Calu3 (cell line): ENCODE measurements at regions not wholly inside any gene's neighbourhood (a gene's known extent, or its start where the extent isn't known, plus 50 kb on each side); places are given as distances from the start of the nearest gene placed in this dataset.
A peak's percentile ranks its signal among the peaks of the same experiment; 100 is the strongest.
"Not testable (repeated sequence)": the region's sequence is repeated elsewhere in the genome, so short reads cannot be mapped to it uniquely, and the experiment has no call there.

Experiments used
- BruUV-seq: library from RNA; stranded (reverse); fragments of 400-500 nt; replicated peaks from 2 replicates; lab custom pipeline; 2021; lab: Mats Ljungman, UMichigan
- CTCF ChIA-PET: fragments of 300-600 bp; sonication (Branson Sonifier 250); formaldehyde crosslinking; loops from one replicate; lab custom pipeline; 2022; ENCODE audit warnings: antibody characterized with exemption; lab: Charles Lee
- DNase-seq: peaks from one replicate; pipeline ENCODE4 v3.0.0; 2022
- H3K27ac Mint-ChIP-seq: one replicate; pipeline ENCODE4 v1.8.0; 2022; ENCODE audit warnings: mixed read lengths; ENCODE audit not compliant: unreplicated experiment
- H3K27me3 Mint-ChIP-seq: one replicate; pipeline ENCODE4 v1.8.0; 2022; ENCODE audit warnings: mixed read lengths; ENCODE audit not compliant: unreplicated experiment
- H3K36me3 Mint-ChIP-seq: one replicate; pipeline ENCODE4 v1.8.0; 2022; ENCODE audit warnings: mild to moderate bottlenecking, moderate library complexity, mixed read lengths; ENCODE audit not compliant: insufficient read depth, unreplicated experiment
- H3K4me1 Mint-ChIP-seq: one replicate; pipeline ENCODE4 v1.8.0; 2022; ENCODE audit warnings: mild to moderate bottlenecking, low read depth, mixed read lengths; ENCODE audit not compliant: unreplicated experiment
- H3K4me3 Mint-ChIP-seq: one replicate; pipeline ENCODE4 v1.8.0; 2022; ENCODE audit warnings: mild to moderate bottlenecking, low read depth, moderate library complexity, mixed read lengths; ENCODE audit not compliant: unreplicated experiment
- H3K9me3 Mint-ChIP-seq: one replicate; pipeline ENCODE4 v1.8.0; 2022; ENCODE audit warnings: low read depth, mixed read lengths; ENCODE audit not compliant: unreplicated experiment
- CTCF ChIP-seq: fragments of 200-600 bp; IDR thresholded peaks from one replicate; pipeline ENCODE4 v1.8.0; 2022; ENCODE audit warnings: antibody characterized with exemption; ENCODE audit not compliant: unreplicated experiment
- intact Hi-C: fragments of 100-400 bp; cut with micrococcal nuclease; formaldehyde crosslinking; loops from one replicate; pipeline ENCODE4 v1.10.0; 2022; ENCODE audit not compliant: unreplicated experiment

- intact Hi-C loops, H3K4me3 Mint-ChIP-seq: not testable (repeated sequence)
- peaks cover 39% of the 10 kb centered on the region for H3K27me3 Mint-ChIP-seq
These were observed 269.9 kb downstream of the RPIA start for GRCh38 chr2:88961323-88961722.

GRCh38 chr2:88967844-88968243 is 276.4 kb downstream of the RPIA start:
- Mint-ChIP-seq H3K27ac (no peak overlapping the region), H3K4me1 (no peaks in the 10 kb centered on the region), H3K36me3 (no peaks in the 10 kb centered on the region), H3K9me3 (no peaks in the 10 kb centered on the region), H3K27me3 (peaks cover 67% of the 10 kb centered on the region), H3K4me3 (no peak overlapping the region)
- CTCF ChIA-PET = no interaction called here
- BruUV-seq = no TSS peak
- no peak for TF ChIP-seq CTCF
- intact Hi-C loops = no loop called here
- no peak for DNase-seq

More at GRCh38 chr2:88961323-88961722, 269.9 kb downstream of the RPIA start:
- not testable (repeated sequence) for H3K4me1 Mint-ChIP-seq, H3K27ac Mint-ChIP-seq, H3K36me3 Mint-ChIP-seq, BruUV-seq, H3K9me3 Mint-ChIP-seq
- peak; percentile 4 for DNase-seq
- peak; percentile 19 for TF ChIP-seq CTCF
- CTCF ChIA-PET = interaction anchor here (1.0 kb wide), 1 partner anchor 57 kb away, joined by 4 read pairs; no protein-coding TSS in a partner anchor

GRCh38 chr2:88978011-88978410 is 286.5 kb downstream of the RPIA start:
- intact Hi-C loops, H3K27ac Mint-ChIP-seq, H3K36me3 Mint-ChIP-seq, DNase-seq, CTCF ChIA-PET, H3K4me3 Mint-ChIP-seq, H3K4me1 Mint-ChIP-seq, BruUV-seq, H3K9me3 Mint-ChIP-seq: not testable (repeated sequence)
- H3K27me3 Mint-ChIP-seq = peaks cover 77% of the 10 kb centered on the region

- CTCF ChIA-PET, H3K4me3 Mint-ChIP-seq, intact Hi-C loops, H3K27ac Mint-ChIP-seq, H3K36me3 Mint-ChIP-seq, H3K4me1 Mint-ChIP-seq, BruUV-seq, H3K9me3 Mint-ChIP-seq, DNase-seq: not testable (repeated sequence)
- H3K27me3 Mint-ChIP-seq = peaks cover 74% of the 10 kb centered on the region
These were observed 287.0 kb downstream of the RPIA start for GRCh38 chr2:88978446-88978845.

- intact Hi-C loops, BruUV-seq, DNase-seq, H3K4me3 Mint-ChIP-seq, H3K27ac Mint-ChIP-seq, CTCF ChIA-PET, H3K36me3 Mint-ChIP-seq, H3K9me3 Mint-ChIP-seq, H3K4me1 Mint-ChIP-seq: not testable (repeated sequence)
- H3K27me3 Mint-ChIP-seq = peaks cover 34% of the 10 kb centered on the region
These were observed 292.6 kb downstream of the RPIA start for GRCh38 chr2:88984079-88984478.

- DNase-seq, H3K9me3 Mint-ChIP-seq, intact Hi-C loops, H3K4me3 Mint-ChIP-seq, H3K27ac Mint-ChIP-seq, CTCF ChIA-PET, BruUV-seq, H3K4me1 Mint-ChIP-seq, H3K36me3 Mint-ChIP-seq: not testable (repeated sequence)
- peaks cover 16% of the 10 kb centered on the region for H3K27me3 Mint-ChIP-seq
These were observed 295.4 kb downstream of the RPIA start for GRCh38 chr2:88986721-88987330.

GRCh38 chr2:88988617-88989016 is 297.1 kb downstream of the RPIA start:
- H3K27ac Mint-ChIP-seq, intact Hi-C loops, H3K4me1 Mint-ChIP-seq, H3K4me3 Mint-ChIP-seq, H3K9me3 Mint-ChIP-seq, CTCF ChIA-PET, DNase-seq, H3K36me3 Mint-ChIP-seq, BruUV-seq: not testable (repeated sequence)
- peaks cover 18% of the 10 kb centered on the region for H3K27me3 Mint-ChIP-seq

GRCh38 chr2:88992819-88993218 is 301.3 kb downstream of the RPIA start:
- H3K4me3 Mint-ChIP-seq, H3K9me3 Mint-ChIP-seq, H3K4me1 Mint-ChIP-seq, DNase-seq, H3K27ac Mint-ChIP-seq, CTCF ChIA-PET, BruUV-seq, H3K36me3 Mint-ChIP-seq, intact Hi-C loops: not testable (repeated sequence)
- H3K27me3 Mint-ChIP-seq = peaks cover 40% of the 10 kb centered on the region
